MM.1S (cell line): ENCODE measurements at regions not wholly inside any gene's neighbourhood (a gene's known extent, or its start where the extent isn't known, plus 50 kb on each side); places are given as distances from the start of the nearest gene placed in this dataset.

Source experiments
- CTCF ChIP-seq: fragments of 300-600 bp; sonication (generic); IDR thresholded peaks from 2 replicates; pipeline ENCODE4 v1.5.1; 2016; ENCODE audit warnings: antibody characterized with exemption, low read length, mixed read lengths
- EZH2 ChIP-seq: fragments of 300-600 bp; sonication (generic); optimal IDR thresholded peaks from 2 replicates; pipeline ENCODE3; 2017; ENCODE audit warnings: low read depth, mild to moderate bottlenecking, antibody characterized with exemption, low read length, mixed read lengths
- EZH2phosphoT487 ChIP-seq: fragments of 300-600 bp; sonication (generic); IDR thresholded peaks from 2 replicates; pipeline ENCODE4 v1.6.1; 2018; ENCODE audit warnings: antibody characterized with exemption, low read length

GRCh38 chr2:145379934-145380333 lies 860.0 kb upstream of the ZEB2 start:
- TF ChIP-seq CTCF (no peak), EZH2phosphoT487 (no peak), EZH2 (no peak)
